ENCODE measurements at regions not wholly inside any gene's neighbourhood (a gene's known extent, or its start where the extent isn't known, plus 50 kb on each side); places are given as distances from the start of the nearest gene placed in this dataset.

DNA sequence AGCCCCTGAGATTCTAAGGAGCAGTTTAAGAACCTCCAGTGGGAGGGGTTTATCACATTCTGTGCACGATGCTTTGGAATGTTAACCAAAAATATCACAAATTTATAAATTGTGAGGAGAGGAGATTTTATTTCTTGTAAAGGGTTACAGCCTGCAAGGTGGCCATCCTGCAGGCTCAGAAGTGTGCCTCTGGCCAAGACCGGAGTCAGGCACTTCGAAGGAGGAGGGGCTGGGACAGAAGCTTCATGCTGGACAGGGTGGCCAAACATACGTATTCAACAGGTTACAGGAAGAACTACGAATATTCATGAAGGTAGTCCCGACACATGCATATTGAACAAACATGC lies 144.1 kb upstream of the NCK2 start:
- TF ChIP-seq, protein P1, sequence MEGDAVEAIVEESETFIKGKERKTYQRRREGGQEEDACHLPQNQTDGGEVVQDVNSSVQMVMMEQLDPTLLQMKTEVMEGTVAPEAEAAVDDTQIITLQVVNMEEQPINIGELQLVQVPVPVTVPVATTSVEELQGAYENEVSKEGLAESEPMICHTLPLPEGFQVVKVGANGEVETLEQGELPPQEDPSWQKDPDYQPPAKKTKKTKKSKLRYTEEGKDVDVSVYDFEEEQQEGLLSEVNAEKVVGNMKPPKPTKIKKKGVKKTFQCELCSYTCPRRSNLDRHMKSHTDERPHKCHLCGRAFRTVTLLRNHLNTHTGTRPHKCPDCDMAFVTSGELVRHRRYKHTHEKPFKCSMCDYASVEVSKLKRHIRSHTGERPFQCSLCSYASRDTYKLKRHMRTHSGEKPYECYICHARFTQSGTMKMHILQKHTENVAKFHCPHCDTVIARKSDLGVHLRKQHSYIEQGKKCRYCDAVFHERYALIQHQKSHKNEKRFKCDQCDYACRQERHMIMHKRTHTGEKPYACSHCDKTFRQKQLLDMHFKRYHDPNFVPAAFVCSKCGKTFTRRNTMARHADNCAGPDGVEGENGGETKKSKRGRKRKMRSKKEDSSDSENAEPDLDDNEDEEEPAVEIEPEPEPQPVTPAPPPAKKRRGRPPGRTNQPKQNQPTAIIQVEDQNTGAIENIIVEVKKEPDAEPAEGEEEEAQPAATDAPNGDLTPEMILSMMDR (conservative IDR thresholded peaks at IDR 0.05 in 1 of 2, IDR thresholded peaks at IDR 0.05 in 1 of 2; ENCODE audit: extremely low read depth in 1 of 2, insufficient read depth in 1 of 2, low read depth in 1 of 2, low read length in 2 of 2): no peak
- no peak for TF ChIP-seq EZH2 (IDR thresholded peaks at IDR 0.05; ENCODE audit: borderline replicate concordance, low read length)
